ENCODE measurements at regions not wholly inside any gene's neighbourhood (a gene's known extent, or its start where the extent isn't known, plus 50 kb on each side); places are given as distances from the start of the nearest gene placed in this dataset.
"Not testable (repeated sequence)": the region's sequence is repeated elsewhere in the genome, so short reads cannot be mapped to it uniquely, and the experiment has no call there.

GRCh38 chr3:178206521-178206920 lies 329.7 kb upstream of the KCNMB2 start:
- no peak for DNase-seq (ENCODE audit: low spot score)

GRCh38 chr3:178207161-178207560 lies 329.1 kb upstream of the KCNMB2 start:
- not testable (repeated sequence) for DNase-seq (ENCODE audit: low spot score)

GRCh38 chr3:178207627-178208026 lies 328.6 kb upstream of the KCNMB2 start:
- DNase-seq (ENCODE audit: low spot score) = not testable (repeated sequence)

GRCh38 chr3:178209116-178209515 lies 327.1 kb upstream of the KCNMB2 start:
- DNase-seq (ENCODE audit: low spot score) = not testable (repeated sequence)

- not testable (repeated sequence) for DNase-seq (ENCODE audit: low spot score)
Measured at GRCh38 chr3:178209618-178210017, 326.6 kb upstream of the KCNMB2 start.

GRCh38 chr3:178211086-178211485 lies 325.1 kb upstream of the KCNMB2 start:
- DNase-seq (ENCODE audit: low spot score) = not testable (repeated sequence)

- DNase-seq (ENCODE audit: low spot score) = no peak
Measured at GRCh38 chr3:178217479-178217878, 318.8 kb upstream of the KCNMB2 start.

GRCh38 chr3:178218231-178218630 lies 318.0 kb upstream of the KCNMB2 start:
- no peak for DNase-seq (ENCODE audit: low spot score)

GRCh38 chr3:178219661-178220060 lies 316.6 kb upstream of the KCNMB2 start:
- DNase-seq (ENCODE audit: low spot score) = not testable (repeated sequence)

GRCh38 chr3:178223876-178224275 lies 312.4 kb upstream of the KCNMB2 start:
- no peak for DNase-seq (ENCODE audit: low spot score)

GRCh38 chr3:178226094-178226493 lies 310.1 kb upstream of the KCNMB2 start:
- no peak for DNase-seq (ENCODE audit: low spot score)

GRCh38 chr3:178231645-178232044 lies 304.6 kb upstream of the KCNMB2 start:
- no peak for DNase-seq (ENCODE audit: low spot score)

- no peak for DNase-seq (ENCODE audit: low spot score)
Measured at GRCh38 chr3:178233371-178234071, 302.7 kb upstream of the KCNMB2 start.

GRCh38 chr3:178236555-178237277 lies 299.5 kb upstream of the KCNMB2 start:
- DNase-seq (ENCODE audit: low spot score) = peak; percentile 7

GRCh38 chr3:178238179-178238578 lies 298.1 kb upstream of the KCNMB2 start:
- DNase-seq (ENCODE audit: low spot score) = no peak

- no peak for DNase-seq (ENCODE audit: low spot score)
Measured at GRCh38 chr3:178244733-178245709, 291.2 kb upstream of the KCNMB2 start.

GRCh38 chr3:178246004-178246403 lies 290.2 kb upstream of the KCNMB2 start:
- DNase-seq (ENCODE audit: low spot score) = no peak

- DNase-seq (ENCODE audit: low spot score) = no peak
Measured at GRCh38 chr3:178255315-178255714, 280.9 kb upstream of the KCNMB2 start.

- no peak for DNase-seq (ENCODE audit: low spot score)
Measured at GRCh38 chr3:178257491-178257890, 278.7 kb upstream of the KCNMB2 start.

- no peak for DNase-seq (ENCODE audit: low spot score)
Measured at GRCh38 chr3:178258121-178258520, 278.1 kb upstream of the KCNMB2 start.

GRCh38 chr3:178259703-178260102 lies 276.5 kb upstream of the KCNMB2 start:
- no peak for DNase-seq (ENCODE audit: low spot score)

- no peak for DNase-seq (ENCODE audit: low spot score)
Measured at GRCh38 chr3:178260887-178261565, 275.2 kb upstream of the KCNMB2 start.
